ENCODE measurements at regions not wholly inside any gene's neighbourhood (a gene's known extent, or its start where the extent isn't known, plus 50 kb on each side); places are given as distances from the start of the nearest gene placed in this dataset.
"Not testable (repeated sequence)": the region's sequence is repeated elsewhere in the genome, so short reads cannot be mapped to it uniquely, and the experiment has no call there.

DNA sequence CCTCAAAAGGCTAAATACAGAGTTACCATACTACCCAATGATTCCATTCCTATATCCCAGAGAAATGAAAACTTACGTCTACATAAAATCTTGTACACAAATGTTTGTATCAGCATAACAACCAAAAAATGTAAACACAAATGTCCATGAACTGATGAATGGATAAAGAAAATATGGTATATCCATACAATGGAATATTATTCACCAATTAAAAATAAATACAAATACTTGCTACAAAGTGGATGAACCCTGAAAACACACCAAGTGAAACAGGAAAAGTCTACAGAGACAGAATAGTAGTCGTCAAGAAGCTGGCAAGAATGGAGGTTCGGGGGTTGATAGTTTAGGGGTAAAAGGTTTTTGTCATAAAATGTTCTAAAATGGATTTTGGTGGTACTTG, 54.0 kb upstream of the ANKRD28 start:
- DNase-seq (ENCODE audit: low read depth): no peak

DNA sequence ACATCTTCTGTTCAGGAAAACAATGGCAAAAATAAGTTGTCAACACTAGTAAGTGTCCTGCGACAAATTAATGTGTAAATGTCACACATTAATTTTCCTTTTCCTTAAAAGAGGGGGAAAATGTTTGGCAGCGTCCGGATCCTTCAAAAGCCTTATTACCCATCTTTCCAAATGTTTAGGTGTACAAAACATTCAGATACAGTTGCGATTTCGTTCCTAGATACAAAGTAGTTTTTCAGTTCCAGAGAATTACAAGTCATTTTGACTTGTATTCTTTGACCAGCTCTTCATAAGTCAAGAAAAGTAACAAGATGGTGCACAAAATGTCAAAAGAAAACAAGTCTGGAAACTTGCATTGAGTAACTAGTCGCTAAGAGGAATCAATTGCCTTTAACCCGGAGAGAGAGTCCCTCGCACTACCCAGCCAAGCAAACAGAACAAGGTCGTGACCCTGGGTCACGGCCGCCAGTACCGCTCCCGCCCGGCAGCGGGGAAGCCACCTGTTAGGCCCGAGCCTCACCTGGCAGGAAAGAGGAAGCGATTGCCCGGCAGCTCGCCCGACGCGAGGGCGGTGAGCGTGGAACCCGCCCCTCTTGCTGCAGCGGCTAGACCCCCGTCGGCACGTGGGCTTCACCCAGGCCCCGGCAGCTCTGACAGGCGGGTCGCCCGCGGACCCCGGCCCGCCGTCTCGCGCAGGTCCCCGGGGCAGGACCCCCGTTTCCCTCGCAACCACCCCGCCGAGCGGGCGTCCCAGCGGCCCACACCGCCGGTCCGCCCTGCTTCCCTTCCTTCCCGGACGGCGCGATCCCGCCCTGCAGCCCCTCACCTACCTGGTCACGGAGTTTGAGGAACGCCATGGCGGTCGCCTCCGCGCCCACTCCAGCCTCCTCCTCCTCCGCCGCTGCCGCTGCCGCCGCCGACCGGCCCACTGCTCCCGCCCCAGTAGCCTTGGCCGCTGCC, 61.0 kb upstream of the ANKRD28 start:
- DNase-seq (ENCODE audit: low read depth): peak; percentile 35

DNA sequence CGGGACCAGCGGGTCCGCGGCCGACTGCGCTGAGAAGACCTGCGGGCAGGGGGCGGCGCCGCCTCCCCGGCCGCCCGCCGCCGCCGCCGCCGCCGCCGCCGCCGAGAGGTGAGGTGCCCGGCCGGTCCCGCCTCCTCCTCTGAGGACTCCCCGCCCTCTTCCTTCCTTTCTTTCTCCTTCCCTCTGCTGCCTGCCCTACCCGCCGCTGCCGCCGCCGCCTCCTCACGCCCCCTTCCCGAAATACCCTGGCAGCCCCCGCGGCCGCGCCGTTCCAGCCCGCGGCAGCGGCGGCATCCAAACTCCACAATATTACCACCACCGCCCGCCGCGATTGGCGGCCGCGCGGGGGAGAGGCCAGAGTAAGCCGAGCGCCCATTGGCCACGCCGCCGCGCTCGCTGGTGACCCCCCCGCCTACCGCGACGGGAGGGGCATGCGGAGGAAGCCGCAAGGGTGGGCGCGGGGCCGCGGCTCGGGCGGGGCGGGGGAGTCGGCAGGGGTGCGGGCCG, 61.8 kb upstream of the ANKRD28 start:
- DNase-seq (ENCODE audit: low read depth): peak; percentile 67

DNA sequence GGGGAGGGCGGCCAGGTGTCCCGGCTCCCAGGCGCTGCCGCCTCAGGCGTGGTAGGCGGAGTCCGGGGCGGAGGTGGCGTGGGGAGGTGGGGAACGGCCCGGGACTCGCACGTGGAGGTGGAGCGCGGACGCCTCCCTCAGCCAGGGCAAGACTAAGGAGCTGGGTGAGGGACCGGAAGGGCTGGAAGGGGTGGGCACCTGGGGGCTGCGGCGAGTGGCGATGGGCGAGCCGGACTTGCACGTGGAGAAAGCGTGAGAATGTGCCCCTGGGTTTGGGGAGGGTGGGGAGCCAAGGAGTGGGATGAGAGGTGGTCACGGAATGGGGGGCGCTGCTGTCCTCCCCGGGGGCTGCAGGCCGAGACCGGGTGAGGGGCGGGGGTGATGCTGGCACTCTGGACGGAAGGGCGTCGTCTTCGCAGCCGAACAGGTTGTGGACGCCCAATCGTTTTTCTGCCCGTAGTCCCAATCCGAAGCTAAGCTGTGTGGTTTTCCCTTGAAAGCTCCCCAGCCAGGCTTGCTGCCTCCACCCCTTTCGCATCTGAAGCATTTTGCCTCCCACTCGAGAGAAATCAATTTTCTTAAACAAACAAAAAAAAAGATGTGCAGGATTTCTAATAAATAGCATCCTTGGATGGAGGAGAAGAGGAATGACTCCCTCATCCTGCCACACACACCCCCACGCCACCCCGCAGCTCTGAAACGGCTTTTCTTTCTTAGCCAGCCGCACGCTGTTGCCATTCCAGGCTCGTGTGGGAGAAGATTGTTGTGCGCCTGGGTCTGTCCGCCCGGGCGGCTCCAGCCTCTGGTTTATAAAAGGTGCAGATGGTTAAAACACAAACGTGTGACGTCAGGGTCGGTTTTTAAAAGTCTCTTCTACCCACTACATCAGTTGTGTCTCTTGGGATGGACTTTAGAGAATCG, 62.5 kb upstream of the ANKRD28 start:
- peak; percentile 1 for DNase-seq (ENCODE audit: low read depth)

DNA sequence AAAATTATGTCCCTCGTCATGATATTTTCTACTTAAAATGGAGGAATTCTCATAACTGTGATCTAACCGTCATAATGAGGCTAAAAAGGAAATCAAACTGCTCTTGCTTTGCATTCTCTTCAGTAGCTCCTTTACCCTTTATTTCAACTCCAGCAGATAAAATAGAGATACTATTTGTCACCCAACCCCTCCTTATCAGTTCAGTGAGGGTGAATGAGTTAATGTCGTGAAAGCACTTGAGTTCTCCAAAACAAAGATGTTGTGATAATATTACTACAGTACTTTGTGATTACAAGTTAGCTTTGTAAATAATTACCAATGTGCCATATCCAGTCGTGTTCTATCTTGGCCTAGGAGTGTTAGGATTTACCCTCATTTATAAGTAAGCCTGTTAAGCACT, 63.4 kb upstream of the ANKRD28 start:
- no peak for DNase-seq (ENCODE audit: low read depth)

DNA sequence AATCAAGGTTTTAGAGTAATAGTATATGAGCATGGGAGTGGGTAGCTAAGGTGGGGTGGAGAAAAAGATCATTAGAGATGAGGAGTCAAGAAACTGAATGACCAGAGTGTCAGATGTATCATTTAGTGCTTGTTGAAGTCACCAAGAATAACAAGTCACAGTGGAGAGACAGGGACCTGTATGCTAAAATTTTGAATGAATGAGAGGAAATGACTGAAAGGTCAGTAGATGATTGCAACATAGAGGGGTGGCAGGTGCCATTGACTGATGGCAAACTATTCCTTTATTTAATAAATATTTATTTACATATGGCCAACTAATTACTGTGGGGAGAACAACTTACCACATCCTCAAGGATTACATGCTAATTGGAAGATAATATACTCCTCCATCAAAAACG, 75.0 kb upstream of the ANKRD28 start:
- no peak for DNase-seq (ENCODE audit: low read depth)

DNA sequence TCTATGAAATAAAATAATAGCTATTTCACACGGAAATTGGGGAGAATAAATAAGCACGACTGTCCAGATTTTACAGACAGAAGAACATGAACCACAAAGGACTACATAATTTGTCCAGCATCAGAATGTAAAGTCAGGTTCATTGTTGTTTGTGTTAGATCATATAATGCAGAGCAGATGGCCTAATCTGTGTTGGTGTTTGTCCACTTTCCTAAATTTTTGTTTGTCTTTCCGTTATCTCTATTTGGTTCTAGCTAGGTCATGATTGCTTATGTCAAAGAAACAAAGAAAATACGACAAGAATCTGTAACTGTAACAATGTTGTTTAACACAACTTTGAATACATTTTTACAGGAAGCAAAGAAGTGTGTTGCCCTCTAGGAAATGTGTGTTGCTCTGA, 75.6 kb upstream of the ANKRD28 start:
- DNase-seq (ENCODE audit: low read depth): no peak

DNA sequence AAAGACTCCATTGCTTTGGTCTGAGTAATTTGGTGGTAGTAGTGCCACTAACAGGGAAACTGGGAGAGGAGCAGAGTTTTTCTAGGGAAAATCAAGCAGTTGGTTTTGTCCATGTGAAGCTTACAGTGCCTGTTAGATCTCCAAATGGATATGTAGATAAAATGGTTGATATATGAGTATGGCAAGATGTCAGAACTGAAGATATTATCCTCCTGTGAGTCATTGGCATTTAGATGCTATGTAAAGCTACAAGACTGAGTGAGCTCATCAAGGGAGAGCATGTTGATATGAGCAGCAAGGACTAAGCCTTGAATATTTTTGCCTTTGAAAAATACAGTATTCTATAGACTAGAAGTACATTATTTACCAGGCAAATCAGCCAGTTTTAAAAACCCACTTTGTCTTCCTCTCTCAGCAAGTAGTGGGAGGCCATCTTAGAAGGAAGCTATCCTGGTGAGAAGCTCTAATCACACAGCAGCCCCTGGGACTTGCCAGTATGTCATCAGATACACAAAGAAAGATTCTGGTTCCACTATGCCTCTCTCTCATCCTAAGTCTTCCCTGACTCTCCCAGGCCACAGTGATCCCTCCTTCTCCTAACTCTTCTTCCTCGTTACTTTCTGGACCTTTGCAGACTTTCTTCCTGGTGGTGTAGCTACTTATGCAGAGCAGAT, 77.4 kb upstream of the ANKRD28 start:
- no peak for DNase-seq (ENCODE audit: low read depth)

DNA sequence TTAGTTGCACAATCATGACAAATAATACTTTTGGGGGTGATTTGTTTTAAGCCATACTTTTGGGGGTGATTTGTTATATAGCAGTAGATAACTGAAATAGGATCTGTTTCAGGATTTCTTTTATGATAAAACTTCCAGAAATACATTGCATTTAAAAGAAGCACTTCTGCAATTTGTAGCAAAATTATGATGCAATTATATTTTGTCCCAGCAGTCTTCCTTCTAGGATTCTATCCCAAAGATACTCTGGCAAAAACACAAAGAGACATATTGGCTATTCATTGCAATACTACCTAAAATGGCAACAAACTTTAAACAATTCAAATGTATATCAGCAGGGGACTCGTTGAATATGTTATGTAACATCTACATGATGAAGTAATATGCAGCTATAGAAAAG, 78.9 kb upstream of the ANKRD28 start:
- DNase-seq (ENCODE audit: low read depth): no peak

DNA sequence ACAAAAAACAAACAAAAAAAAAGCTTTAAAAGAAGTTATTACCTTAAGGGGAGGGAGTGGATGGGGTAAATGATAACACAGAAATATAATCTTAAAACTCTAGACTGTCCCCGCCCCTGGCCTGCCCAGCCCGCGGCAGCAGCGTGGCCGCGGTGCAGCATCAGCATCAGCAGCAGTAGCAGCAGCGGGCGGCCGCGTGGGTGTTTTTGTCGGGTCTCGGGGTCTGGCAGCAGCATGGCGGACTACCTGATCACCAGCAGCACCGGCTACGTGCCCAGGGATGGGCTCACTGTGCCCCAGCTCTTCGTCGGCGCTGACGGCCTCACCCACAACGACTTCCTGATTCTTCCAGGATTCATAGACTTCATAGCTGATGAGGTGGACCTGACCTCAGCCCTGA, 80.0 kb upstream of the ANKRD28 start:
- no peak for DNase-seq (ENCODE audit: low read depth)

DNA sequence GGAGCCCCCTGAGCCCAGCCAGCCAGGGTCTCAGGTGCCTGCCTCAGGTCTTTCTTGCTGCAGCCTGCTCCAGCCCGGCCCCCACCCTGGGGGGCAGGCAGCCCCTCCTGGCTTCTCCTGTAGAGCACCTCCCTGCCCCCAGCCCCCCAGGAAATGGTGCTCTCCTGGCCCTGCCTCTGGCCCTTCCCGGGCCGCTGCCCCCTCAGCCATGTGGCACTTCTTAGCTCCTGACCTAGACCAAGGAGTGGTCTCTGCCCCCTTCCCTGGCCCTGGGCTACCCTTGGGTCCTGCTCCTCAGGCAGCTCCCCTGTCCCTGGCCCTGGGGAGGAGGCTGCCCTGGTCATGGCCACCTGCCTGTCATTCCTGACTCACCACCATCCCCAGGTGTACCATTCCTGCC, 82.0 kb upstream of the ANKRD28 start:
- not testable (repeated sequence) for DNase-seq (ENCODE audit: low read depth)

DNA sequence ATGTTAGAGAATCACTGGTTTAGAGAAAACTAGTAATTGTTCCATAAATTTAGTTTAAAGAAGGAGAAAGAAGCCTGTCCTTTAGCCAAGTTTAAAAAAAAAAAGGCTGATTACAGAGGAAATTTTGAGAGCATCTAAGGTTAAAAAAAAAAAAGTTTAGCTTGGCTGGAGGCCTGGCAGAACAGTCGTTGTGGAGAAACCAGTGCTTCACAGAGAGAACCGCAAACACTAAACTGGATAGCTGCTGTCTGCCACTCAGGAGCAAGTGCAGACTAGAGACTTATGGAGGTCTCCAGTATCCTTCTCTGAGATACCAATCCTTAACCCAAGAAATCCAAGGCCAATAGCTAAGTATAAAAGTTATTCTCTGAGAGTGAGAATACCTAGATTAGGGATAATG, 84.8 kb upstream of the ANKRD28 start:
- DNase-seq (ENCODE audit: low read depth): no peak

DNA sequence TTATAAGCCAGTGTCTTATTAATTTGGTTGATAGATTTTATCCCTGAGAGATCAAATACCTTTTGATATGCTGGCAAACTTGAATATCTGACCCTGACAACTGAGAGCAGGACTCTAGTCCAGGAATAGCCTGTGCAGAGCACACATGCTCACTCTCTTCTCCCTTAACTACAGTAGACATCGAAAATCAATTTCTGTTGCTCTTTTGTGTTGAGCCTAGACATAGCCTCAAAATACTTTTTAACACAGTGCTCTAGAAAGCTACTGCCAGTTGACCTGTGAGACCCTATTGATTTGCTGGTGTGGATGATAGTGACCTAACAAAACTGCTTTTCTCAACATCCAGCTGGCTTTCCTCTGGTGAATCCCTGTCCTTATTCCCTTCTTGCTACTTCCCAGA, 86.4 kb upstream of the ANKRD28 start:
- DNase-seq (ENCODE audit: low read depth): no peak

DNA sequence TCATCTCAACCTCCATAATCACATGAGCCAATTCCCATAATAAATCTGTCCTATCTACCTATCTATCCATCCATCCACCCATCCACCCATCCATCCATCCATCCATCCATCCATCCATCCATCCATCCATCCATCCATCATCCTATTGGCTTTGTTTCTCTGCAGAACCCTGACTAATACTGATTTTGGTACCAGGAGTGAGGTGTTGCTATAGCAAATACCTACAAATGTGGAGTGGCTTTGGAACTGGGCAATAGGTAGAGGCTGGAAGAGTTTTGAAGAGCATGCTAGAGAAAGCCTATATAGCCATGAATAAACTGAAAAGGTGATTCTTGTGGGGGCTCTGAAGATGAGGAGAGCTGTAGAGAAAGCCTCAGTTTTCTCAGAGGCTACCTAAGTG, 88.7 kb upstream of the ANKRD28 start:
- no peak for DNase-seq (ENCODE audit: low read depth)

DNA sequence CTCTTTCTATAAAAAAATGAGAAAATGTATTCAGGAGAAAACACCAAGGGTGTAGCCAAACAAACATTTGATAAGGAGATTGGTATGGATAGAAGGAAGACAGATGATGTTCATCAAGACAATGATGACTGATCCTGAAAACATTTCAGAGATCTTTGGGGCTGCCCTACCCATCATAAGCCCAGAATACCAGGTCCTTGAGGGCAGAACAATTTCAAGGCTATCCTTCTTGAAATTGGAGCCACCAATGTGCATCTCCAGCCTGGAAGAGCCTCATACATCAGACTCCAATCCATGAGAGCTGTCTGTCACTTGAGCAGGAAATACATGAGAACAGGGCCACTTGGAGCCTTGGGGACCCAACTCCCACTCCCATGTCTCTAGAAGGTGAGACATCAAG, 89.5 kb upstream of the ANKRD28 start:
- DNase-seq (ENCODE audit: low read depth): no peak

DNA sequence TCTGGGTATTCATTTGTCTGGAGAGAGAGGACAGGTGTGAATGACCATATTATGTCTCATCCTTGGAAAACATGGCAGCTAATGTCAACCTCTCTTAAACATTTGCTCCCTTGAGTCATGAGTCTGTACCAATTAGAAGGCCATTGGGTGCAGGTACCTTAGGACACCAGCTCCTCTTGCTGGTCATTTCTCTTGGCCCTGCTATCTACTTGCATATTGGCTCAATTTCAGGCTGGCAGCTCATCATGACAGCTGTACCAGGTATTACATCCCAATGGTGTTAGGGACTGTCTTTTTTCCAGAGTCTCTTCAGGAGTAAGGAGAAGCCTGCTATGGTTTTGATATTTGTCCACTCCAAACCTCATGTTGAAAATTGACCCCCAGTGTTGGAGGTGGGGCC, 92.2 kb upstream of the ANKRD28 start:
- no peak for DNase-seq (ENCODE audit: low read depth)

DNA sequence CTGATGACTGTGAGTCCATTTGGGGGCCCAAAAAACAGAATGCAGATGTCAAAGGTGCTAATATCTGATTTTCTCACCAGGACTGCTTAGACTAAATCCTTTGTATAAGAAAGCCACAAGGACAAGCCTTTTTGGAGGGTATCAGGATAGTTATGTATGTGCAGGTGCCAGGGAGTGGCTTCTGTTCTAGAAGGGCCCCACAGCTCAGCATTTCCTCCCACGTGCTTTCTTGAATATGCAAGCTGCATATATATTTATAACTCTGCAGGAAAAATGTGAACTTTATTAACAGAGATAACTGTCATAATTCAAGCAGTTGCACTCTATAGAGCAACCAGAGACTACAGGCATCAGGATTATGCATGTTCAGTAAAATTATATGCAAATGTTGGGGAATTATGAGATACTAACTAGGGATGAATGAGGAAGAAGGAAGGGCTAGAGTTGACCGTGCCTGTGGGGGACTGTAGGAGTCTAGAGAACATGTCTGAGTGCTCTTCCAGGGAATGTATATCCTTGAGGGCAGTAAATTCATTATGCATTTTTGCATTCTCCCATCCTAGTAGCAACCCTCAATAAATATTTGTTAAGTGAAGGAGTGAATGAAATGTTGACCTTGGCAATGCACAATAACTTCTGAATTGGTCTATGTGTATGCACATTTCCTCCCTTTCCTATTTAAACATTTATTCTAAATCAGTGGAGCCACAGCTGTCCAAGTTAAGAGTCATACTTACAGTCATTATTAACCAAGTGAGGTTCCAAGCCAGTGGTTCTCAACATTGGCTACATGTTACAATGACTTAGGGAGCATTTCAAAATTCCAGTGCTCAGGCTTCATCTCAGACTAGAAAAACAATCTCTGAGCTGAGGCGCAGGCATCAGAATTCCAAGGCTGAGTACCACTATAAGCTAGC, 94.8 kb upstream of the ANKRD28 start:
- DNase-seq (ENCODE audit: low read depth): no peak

DNA sequence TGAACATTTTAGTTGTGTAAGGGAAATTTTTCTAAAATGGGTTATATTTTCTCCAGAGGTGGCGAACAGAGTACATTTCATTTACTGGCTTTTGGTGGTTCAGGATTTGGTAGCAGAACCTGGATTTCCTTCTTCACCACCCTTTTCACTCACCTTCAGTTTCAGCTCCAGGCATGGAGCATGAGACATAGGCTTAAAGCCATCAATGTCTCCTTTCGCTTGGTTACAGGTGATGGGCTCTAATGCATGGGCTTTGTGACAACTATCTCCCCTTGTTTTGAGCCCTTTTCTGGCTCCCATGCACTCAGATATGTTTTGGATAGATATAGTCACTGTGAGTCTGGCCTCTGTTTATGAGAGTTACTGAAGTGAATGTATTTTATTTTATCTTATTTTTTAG, 96.6 kb upstream of the ANKRD28 start:
- DNase-seq (ENCODE audit: low read depth): no peak

DNA sequence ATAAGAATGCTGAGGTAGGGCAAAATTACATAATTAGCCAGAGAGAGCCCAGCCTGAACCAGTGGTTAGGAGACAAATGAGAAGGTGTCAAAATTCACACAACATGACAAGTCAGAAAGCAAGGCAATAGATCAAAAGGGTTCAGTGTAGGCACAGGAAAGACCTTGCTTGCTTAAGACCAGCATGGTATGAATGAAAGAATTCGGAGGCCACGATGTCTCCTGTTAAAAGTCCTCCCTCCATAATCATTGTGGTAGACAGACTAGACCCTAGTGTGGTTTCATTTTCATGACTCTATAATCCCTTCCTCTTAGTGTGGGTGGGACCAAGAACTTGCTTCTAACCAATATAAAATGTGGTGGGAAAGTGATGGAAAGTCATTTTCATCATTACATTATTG, 98.7 kb upstream of the ANKRD28 start:
- DNase-seq (ENCODE audit: low read depth): no peak

DNA sequence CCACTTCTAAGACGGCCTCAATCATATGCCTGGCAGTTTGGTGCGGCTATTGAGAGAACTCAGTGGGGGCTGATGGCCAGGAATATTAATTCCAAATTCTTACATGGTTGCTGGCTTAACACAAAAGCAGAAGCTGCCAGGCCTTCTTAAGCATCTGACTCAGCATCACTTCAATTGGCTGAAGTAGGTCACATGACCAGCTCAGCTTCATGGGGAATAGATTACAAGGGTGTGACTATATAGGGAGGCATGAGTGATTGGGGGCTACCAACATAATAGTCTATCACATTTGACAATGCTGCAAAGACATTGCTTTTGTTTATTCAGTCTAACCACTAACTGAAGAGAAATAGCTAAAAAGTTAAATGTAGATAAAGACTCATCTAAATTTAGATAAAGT, 101.6 kb upstream of the ANKRD28 start:
- no peak for DNase-seq (ENCODE audit: low read depth)

DNA sequence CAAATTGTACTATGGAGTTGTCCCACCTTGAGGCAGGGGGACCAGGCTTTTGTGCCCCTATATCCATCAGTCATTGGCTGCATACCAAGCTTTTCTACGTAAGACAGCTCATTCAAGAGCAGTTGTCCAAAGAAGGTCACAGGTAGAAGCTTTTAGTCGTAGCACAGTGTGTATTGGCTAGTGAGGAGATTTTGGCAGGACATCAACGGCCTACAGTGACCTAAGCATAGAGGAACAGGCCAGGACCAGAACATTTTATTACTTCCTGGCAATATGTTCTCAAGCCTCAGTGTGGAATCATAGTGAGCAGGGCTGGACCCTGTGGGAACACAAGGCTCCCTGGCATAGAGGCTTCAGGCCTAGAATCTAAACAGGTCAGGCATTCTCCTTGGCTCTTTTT, 105.4 kb upstream of the ANKRD28 start:
- no peak for DNase-seq (ENCODE audit: low read depth)

Data from stimulated activated CD8-positive, alpha-beta memory T cell treated with anti-CD3 and anti-CD28 coated beads, Interleukin-12 subunit alpha, Interleukin-12 subunit beta, amount 100 ng/mL, for 4 hours (primary cell).